Lower leg skin (tissue), 4 donors: ENCODE measurements at regions not wholly inside any gene's neighbourhood (a gene's known extent, or its start where the extent isn't known, plus 50 kb on each side); places are given as distances from the start of the nearest gene placed in this dataset.

Source experiments
- DNase-seq, 2 donors: peaks; one replicate each; pipeline ENCODE4 v3.0.0-alpha.2; 2019; ENCODE audit warnings: low spot score in 2 of 2
- H3K4me3 ChIP-seq: fragments of 200-600 bp; sonication (generic); 2 replicates; pipeline ENCODE4 v1.5.1; 2017; ENCODE audit warnings: mild to moderate bottlenecking, low read depth; ENCODE audit not compliant: poor library complexity, severe bottlenecking
- CTCF ChIP-seq, 3 donors: fragments of 450-650 bp; IDR thresholded peaks; one replicate each; pipeline ENCODE4 v1.5.1; 2016; ENCODE audit warnings: antibody characterized with exemption in 3 of 3, mild to moderate bottlenecking in 3 of 3, moderate library complexity in 2 of 3
- POLR2A ChIP-seq, 2 donors: fragments of 450-650 bp; IDR thresholded peaks; one replicate each; pipeline ENCODE4 v1.6.1; 2016 to 2017; ENCODE audit warnings: antibody characterized with exemption in 2 of 2, mild to moderate bottlenecking in 1 of 2, moderate library complexity in 1 of 2
- WGBS, 2 donors: methylation state at CpG; one replicate each; pipeline ENCODE4 v1.1.5; 2018; 5-methylcytosine and 5-hydroxymethylcytosine counted together
- intact Hi-C: fragments of 100-400 bp; cut with DNase I; formaldehyde crosslinking; loops from one replicate; pipeline ENCODE4 v1.15.0; 2023; ENCODE audit warnings: low total_unique reads

- intact Hi-C loops, result no loop called here
- TF ChIP-seq CTCF (IDR thresholded peaks at IDR 0.05) (no peak), POLR2A (IDR thresholded peaks at IDR 0.05) (no peak)
- 79 to 80% methylated on average over 7 of the region's 7 CpGs for WGBS, 2 donors
- DNase-seq, result peak in 1 of 2 donors; percentile 48
- H3K4me3 ChIP-seq, result no peak overlapping the region
Measured at GRCh38 chr7:155965010-155965409, 152.7 kb upstream of the SHH start.

GRCh38 chr7:155964543-155964942, 152.3 kb upstream of the SHH start:
- 90 to 92% methylated on average over 9 of the region's 9 CpGs for WGBS, 2 donors
- TF ChIP-seq POLR2A (IDR thresholded peaks at IDR 0.05), result no peak
- TF ChIP-seq CTCF (IDR thresholded peaks at IDR 0.05), result no peak
- intact Hi-C loops, result no loop called here
- H3K4me3 ChIP-seq, result no peak overlapping the region
- DNase-seq, result peak in 1 of 2 donors; percentile 71

GRCh38 chr7:155963771-155964195, 151.5 kb upstream of the SHH start:
- intact Hi-C loops, result no loop called here
- WGBS, 2 donors, result 74 to 76% methylated on average over 12 of the region's 12 CpGs
- TF ChIP-seq POLR2A (IDR thresholded peaks at IDR 0.05) (no peak), CTCF (IDR thresholded peaks at IDR 0.05) (no peak)
- DNase-seq, result peak in 1 of 2 donors; percentile 56
- H3K4me3 ChIP-seq, result no peak overlapping the region

- peak in 1 of 2 donors; percentile 53 for DNase-seq
- TF ChIP-seq CTCF (IDR thresholded peaks at IDR 0.05) (no peak), POLR2A (IDR thresholded peaks at IDR 0.05) (no peak)
- 87 to 93% methylated on average over 8 of the region's 8 CpGs for WGBS, 2 donors
- H3K4me3 ChIP-seq, result no peak overlapping the region
- intact Hi-C loops, result no loop called here
Measured at GRCh38 chr7:155963356-155963755, 151.1 kb upstream of the SHH start.

- TF ChIP-seq POLR2A (IDR thresholded peaks at IDR 0.05) (no peak), CTCF (IDR thresholded peaks at IDR 0.05) (no peak)
- no peak overlapping the region for H3K4me3 ChIP-seq
- DNase-seq, result peak in 1 of 2 donors; percentile 80
- 87 to 92% methylated on average over 12 of the region's 12 CpGs for WGBS, 2 donors
- intact Hi-C loops, result no loop called here
Measured at GRCh38 chr7:155962968-155963300, 150.7 kb upstream of the SHH start.

- WGBS, 2 donors, result 64 to 67% methylated on average over 13 of the region's 13 CpGs
- intact Hi-C loops, result no loop called here
- peak in 1 of 2 donors; percentile 68 for DNase-seq
- TF ChIP-seq POLR2A (IDR thresholded peaks at IDR 0.05) (no peak), CTCF (IDR thresholded peaks at IDR 0.05) (no peak)
- no peak overlapping the region for H3K4me3 ChIP-seq
Measured at GRCh38 chr7:155962191-155962967, 150.1 kb upstream of the SHH start.
